Endothelial cell of umbilical vein (primary cell): ENCODE measurements at regions not wholly inside any gene's neighbourhood (a gene's known extent, or its start where the extent isn't known, plus 50 kb on each side); places are given as distances from the start of the nearest gene placed in this dataset.

Experiments
- BruUV-seq: library from RNA; stranded (reverse); fragments of 400-500 nt; replicated peaks from 2 replicates; lab custom pipeline; 2021; lab: Mats Ljungman, UMichigan
- CTCF ChIA-PET: fragments of 300-600, 350-600 bp; sonication (Branson Sonifier 250); formaldehyde crosslinking; loops from one replicate; lab custom pipeline; 2021; ENCODE audit warnings: antibody characterized with exemption, inconsistent platforms; lab: Charles Lee
- POLR2A ChIA-PET: fragments of 300-600, 350-600 bp; sonication (Branson Sonifier 250); formaldehyde crosslinking; loops from one replicate; lab custom pipeline; 2021; ENCODE audit warnings: antibody characterized with exemption, inconsistent platforms; lab: Charles Lee
- DNase-seq: peaks from one replicate; pipeline ENCODE4 v3.0.0-alpha.2; 2011; ENCODE audit warnings: low read depth, low spot score
- FAIRE-seq: peaks from 2 replicates; lab custom pipeline; 2011; peaks lifted over from hg19 to GRCh38; lab: Jason Lieb, UNC
- H2AFZ ChIP-seq: 2 replicates; pipeline ENCODE4 v1.6.0; 2012; ENCODE audit warnings: low read depth, low read length, control low read depth, inconsistent platforms
- H3K27ac ChIP-seq: 2 replicates; pipeline ENCODE4 v1.5.1; 2011; ENCODE audit warnings: low read depth, mild to moderate bottlenecking, control low read depth, low read length, moderate library complexity; ENCODE audit not compliant: insufficient read depth
- H3K27me3 ChIP-seq, 2 experiments: 2 replicates each; pipeline versions ENCODE4 v1.6.0 to v1.6.1; 2011; ENCODE audit warnings: low read length in 2 of 2, mixed read lengths in 1 of 2; ENCODE audit not compliant: control insufficient read depth in 2 of 2, insufficient read depth in 2 of 2
- H3K36me3 ChIP-seq, 2 experiments: 2 replicates in 1 of 2; 3 replicates in 1 of 2; pipeline ENCODE4 v1.5.1; 2011; ENCODE audit warnings: low read length in 2 of 2, mild to moderate bottlenecking in 1 of 2, moderate library complexity in 1 of 2; ENCODE audit not compliant: control insufficient read depth in 2 of 2, insufficient read depth in 2 of 2; ENCODE audit errors: extremely low read depth in 1 of 2
- H3K4me1 ChIP-seq: 3 replicates; pipeline ENCODE4 v1.5.1; 2011; ENCODE audit warnings: mild to moderate bottlenecking, low read length; ENCODE audit not compliant: control insufficient read depth, insufficient read depth; ENCODE audit errors: extremely low read depth
- H3K4me2 ChIP-seq: 2 replicates; pipeline ENCODE4 v1.6.1; 2011; ENCODE audit warnings: low read length, control low read depth, mixed read lengths; ENCODE audit not compliant: insufficient read depth
- H3K4me3 ChIP-seq, 3 experiments: fragments of 200-600 bp in 1 of 3; sonication (generic), shearing (Covaris generic) in 1 of 3; replicated peaks in 1 of 3; 2 replicates each; pipeline ENCODE4 v1.5.1; 2011 to 2016; ENCODE audit warnings: control low read depth in 3 of 3, low read length in 3 of 3, mild to moderate bottlenecking in 2 of 3, inconsistent platforms in 1 of 3, low read depth in 1 of 3, moderate library complexity in 1 of 3; ENCODE audit not compliant: insufficient read depth in 1 of 3
- H3K79me2 ChIP-seq: 2 replicates; pipeline ENCODE4 v1.6.0; 2012; ENCODE audit warnings: low read length, inconsistent platforms; ENCODE audit not compliant: control insufficient read depth, insufficient read depth
- H3K9ac ChIP-seq: replicated peaks from 2 replicates; pipeline ENCODE3; 2011; ENCODE audit warnings: low read length, control low read depth; ENCODE audit not compliant: insufficient read depth; ENCODE audit errors: extremely low read depth
- H3K9me1 ChIP-seq: replicated peaks from 3 replicates; pipeline ENCODE4 v1.6.0; 2011; ENCODE audit warnings: mild to moderate bottlenecking, low read length; ENCODE audit not compliant: control insufficient read depth, insufficient read depth; ENCODE audit errors: extremely low read depth
- H3K9me3 ChIP-seq: replicated peaks from 2 replicates; pipeline ENCODE4 v1.5.1; 2012; ENCODE audit warnings: low read length, inconsistent platforms; ENCODE audit not compliant: control insufficient read depth, insufficient read depth
- H4K20me1 ChIP-seq: replicated peaks from 2 replicates; pipeline ENCODE3; 2011; ENCODE audit warnings: mild to moderate bottlenecking, low read length; ENCODE audit not compliant: control insufficient read depth, insufficient read depth; ENCODE audit errors: extremely low read depth
- EZH2 ChIP-seq: IDR thresholded peaks from 2 replicates; pipeline ENCODE4 v1.6.1; 2012; ENCODE audit warnings: borderline replicate concordance, low read depth, mild to moderate bottlenecking, moderate library complexity, low read length, inconsistent platforms; ENCODE audit not compliant: severe bottlenecking
- FOS ChIP-seq: IDR thresholded peaks from 2 replicates; pipeline ENCODE4 v1.6.1; 2011; ENCODE audit warnings: mild to moderate bottlenecking, low read length, moderate library complexity, borderline replicate concordance; ENCODE audit not compliant: insufficient read depth
- GATA2 ChIP-seq: IDR thresholded peaks from 2 replicates; pipeline ENCODE4 v1.7.0; 2011; ENCODE audit warnings: low read depth, mild to moderate bottlenecking, moderate library complexity, mixed read lengths, low read length; ENCODE audit not compliant: insufficient read length, insufficient read depth
- JUN ChIP-seq: IDR thresholded peaks from 2 replicates; pipeline ENCODE4 v1.6.1; 2011; ENCODE audit warnings: borderline replicate concordance, low read depth; ENCODE audit not compliant: insufficient read length, insufficient read depth
- MYC ChIP-seq: IDR thresholded peaks from one replicate; pipeline ENCODE4 v1.6.1; 2011; ENCODE audit warnings: mild to moderate bottlenecking, low read depth, low read length
- POLR2A ChIP-seq: IDR thresholded peaks from 2 replicates; pipeline ENCODE4 v1.6.1; 2012; ENCODE audit warnings: low read depth, mild to moderate bottlenecking, control low read depth, low read length
- POLR2AphosphoS5 ChIP-seq: IDR thresholded peaks from 2 replicates; pipeline ENCODE4 v1.6.1; 2012; ENCODE audit warnings: low read depth, mild to moderate bottlenecking, control low read depth, low read length, moderate library complexity; ENCODE audit not compliant: insufficient read depth
- dilution Hi-C: fragments of 300-500 bp; cut with MboI; formaldehyde crosslinking; loops from one replicate; pipeline ENCODE4 v1.15.0; 2019; ENCODE audit warnings: low sequenced_read_pairs; ENCODE audit not compliant: extremely low pct_ligation_motif_present
- intact Hi-C: fragments of 100-400 bp; cut with micrococcal nuclease; formaldehyde crosslinking; loops from one replicate; pipeline ENCODE4 v1.10.0; 2022
- TF ChIP-seq, protein P1 (sequence below): IDR thresholded peaks from 2 replicates; pipeline ENCODE4 v1.6.1; 2011; ENCODE audit not compliant: insufficient read depth, insufficient read length
- TF ChIP-seq, protein P2 (sequence below), 2 donors: IDR thresholded peaks; 1 replicate in 1 of 2; 2 replicates in 1 of 2; pipeline ENCODE4 v1.5.1; 2011; ENCODE audit warnings: low read length in 2 of 2, mild to moderate bottlenecking in 2 of 2, moderate library complexity in 2 of 2, control low read depth in 1 of 2, inconsistent platforms in 1 of 2, low read depth in 1 of 2; ENCODE audit not compliant: insufficient read depth in 1 of 2; ENCODE audit errors: extremely low read depth in 1 of 2

DNA sequence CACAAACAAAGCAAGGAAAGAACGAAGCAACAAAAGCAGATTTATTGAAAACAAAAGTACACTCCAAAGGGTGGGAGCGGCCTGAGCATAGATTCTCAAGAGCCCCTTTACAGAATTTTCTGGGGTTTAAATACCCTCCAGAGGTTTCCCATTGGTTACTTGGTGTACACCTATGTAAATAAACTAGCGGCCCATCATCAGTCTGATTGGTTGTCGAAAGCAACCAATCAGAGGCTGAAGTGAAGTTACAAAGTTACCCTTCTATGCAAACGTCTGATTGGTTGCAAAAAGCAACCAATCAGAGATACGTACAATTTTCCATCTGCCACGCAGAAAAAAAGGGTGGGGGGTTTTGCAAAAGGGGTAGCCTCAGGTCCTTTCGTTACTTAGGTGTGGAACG is 96.3 kb upstream of the UBAC2 start:
- no peak overlapping the region for H3K27ac ChIP-seq
- dilution Hi-C loops = no loop called here
- DNase-seq (no peak), FAIRE-seq (no peak)
- no peak overlapping the region for H3K4me2 ChIP-seq
- ChIA-PET POLR2A (no interaction called here), CTCF (interaction anchor here (1.3 kb wide), 1 partner anchor 10 kb away, joined by 3 read pairs; no protein-coding TSS in a partner anchor)
- H3K79me2 ChIP-seq = no peaks in the 10 kb centered on the region
- H3K4me1 ChIP-seq = no peaks in the 10 kb centered on the region
- peaks cover 2 to 4% of the 10 kb centered on the region in 2 experiments for H3K27me3 ChIP-seq
- no peak overlapping the region for H2AFZ ChIP-seq
- H3K9me1 ChIP-seq = no peaks in the 10 kb centered on the region
- intact Hi-C loops = no loop called here
- H3K36me3 ChIP-seq = no peaks in the 10 kb centered on the region
- H3K9me3 ChIP-seq = no peaks in the 10 kb centered on the region
- no peak overlapping the region for H3K4me3 ChIP-seq
- H3K9ac ChIP-seq = no peak overlapping the region
- no peak for TF ChIP-seq JUN
- no peak for TF ChIP-seq GATA2
- TF ChIP-seq EZH2 = no peak
- TF ChIP-seq, protein P1, sequence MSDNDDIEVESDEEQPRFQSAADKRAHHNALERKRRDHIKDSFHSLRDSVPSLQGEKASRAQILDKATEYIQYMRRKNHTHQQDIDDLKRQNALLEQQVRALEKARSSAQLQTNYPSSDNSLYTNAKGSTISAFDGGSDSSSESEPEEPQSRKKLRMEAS = no peak
- no peak for TF ChIP-seq POLR2A
- TF ChIP-seq POLR2AphosphoS5 = no peak
- no peak for TF ChIP-seq MYC
- TF ChIP-seq, protein P2, sequence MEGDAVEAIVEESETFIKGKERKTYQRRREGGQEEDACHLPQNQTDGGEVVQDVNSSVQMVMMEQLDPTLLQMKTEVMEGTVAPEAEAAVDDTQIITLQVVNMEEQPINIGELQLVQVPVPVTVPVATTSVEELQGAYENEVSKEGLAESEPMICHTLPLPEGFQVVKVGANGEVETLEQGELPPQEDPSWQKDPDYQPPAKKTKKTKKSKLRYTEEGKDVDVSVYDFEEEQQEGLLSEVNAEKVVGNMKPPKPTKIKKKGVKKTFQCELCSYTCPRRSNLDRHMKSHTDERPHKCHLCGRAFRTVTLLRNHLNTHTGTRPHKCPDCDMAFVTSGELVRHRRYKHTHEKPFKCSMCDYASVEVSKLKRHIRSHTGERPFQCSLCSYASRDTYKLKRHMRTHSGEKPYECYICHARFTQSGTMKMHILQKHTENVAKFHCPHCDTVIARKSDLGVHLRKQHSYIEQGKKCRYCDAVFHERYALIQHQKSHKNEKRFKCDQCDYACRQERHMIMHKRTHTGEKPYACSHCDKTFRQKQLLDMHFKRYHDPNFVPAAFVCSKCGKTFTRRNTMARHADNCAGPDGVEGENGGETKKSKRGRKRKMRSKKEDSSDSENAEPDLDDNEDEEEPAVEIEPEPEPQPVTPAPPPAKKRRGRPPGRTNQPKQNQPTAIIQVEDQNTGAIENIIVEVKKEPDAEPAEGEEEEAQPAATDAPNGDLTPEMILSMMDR (IDR thresholded peaks at IDR 0.05; ENCODE audit: extremely low read depth in 1 of 2, insufficient read depth in 1 of 2, low read depth in 1 of 2, low read length in 2 of 2) = no peak
- no peak for TF ChIP-seq FOS
- BruUV-seq = no TSS peak
- H4K20me1 ChIP-seq = no peaks in the 10 kb centered on the region
